Gastrocnemius medialis (tissue), 4 donors: ENCODE measurements at regions not wholly inside any gene's neighbourhood (a gene's known extent, or its start where the extent isn't known, plus 50 kb on each side); places are given as distances from the start of the nearest gene placed in this dataset.

Experiments used
- CTCF ChIP-seq, 5 experiments: fragments of 450-650 bp in 3 of 5; fragments of 200-600 bp in 2 of 5; sonication (generic) in 2 of 5; IDR thresholded peaks in 4 of 5; conservative IDR thresholded peaks in 1 of 5; 1 replicate in 4 of 5; 2 replicates in 1 of 5; pipeline ENCODE4 v1.5.1; 2016 to 2019; ENCODE audit warnings: antibody characterized with exemption in 5 of 5, mild to moderate bottlenecking in 3 of 5, moderate library complexity in 3 of 5
- POLR2A ChIP-seq, 2 donors: fragments of 450-650 bp; IDR thresholded peaks; one replicate each; pipeline ENCODE4 v1.6.1; 2017; ENCODE audit warnings: antibody characterized with exemption in 2 of 2, mild to moderate bottlenecking in 2 of 2, moderate library complexity in 2 of 2

DNA sequence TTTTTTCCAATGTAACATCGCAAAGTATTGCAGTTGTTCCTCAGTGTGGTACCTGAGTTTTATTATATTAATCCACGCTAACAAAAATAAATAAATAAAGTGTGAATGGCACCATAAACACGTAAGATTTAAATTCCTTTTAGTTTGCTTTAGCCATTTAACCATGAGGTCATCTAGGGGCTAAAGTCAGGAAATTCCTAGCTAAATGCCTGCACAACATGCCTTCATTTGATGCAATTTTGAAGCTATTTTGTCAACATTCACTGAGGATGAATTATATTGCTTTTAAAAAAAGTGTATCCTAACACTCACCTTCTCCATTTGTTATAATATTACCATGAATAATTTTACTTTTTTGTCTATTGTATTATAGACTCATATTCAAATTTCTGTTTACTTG, 714.4 kb downstream of the GATA3 start:
- TF ChIP-seq CTCF (IDR thresholded peaks at IDR 0.05 in 4 of 5, conservative IDR thresholded peaks at IDR 0.05 in 1 of 5), result no peak
- no peak for TF ChIP-seq POLR2A (IDR thresholded peaks at IDR 0.05)
